ENCODE measurements at regions not wholly inside any gene's neighbourhood (a gene's known extent, or its start where the extent isn't known, plus 50 kb on each side); places are given as distances from the start of the nearest gene placed in this dataset.

- no peak overlapping the region for H3K4me3 ChIP-seq (ENCODE audit: low read depth, low read length)
- no peak for DNase-seq (ENCODE audit: low read depth)
- no peak for TF ChIP-seq CTCF (conservative IDR thresholded peaks at IDR 0.05; ENCODE audit: low read depth, low read length)
Measured at GRCh38 chr3:141418751-141419150, 50.4 kb downstream of the ZBTB38 start.

GRCh38 chr3:141419946-141420345, 51.6 kb downstream of the ZBTB38 start:
- no peak for TF ChIP-seq CTCF (conservative IDR thresholded peaks at IDR 0.05; ENCODE audit: low read depth, low read length)
- no peak overlapping the region for H3K4me3 ChIP-seq (ENCODE audit: low read depth, low read length)
- DNase-seq (ENCODE audit: low read depth), result no peak

- H3K4me3 ChIP-seq (ENCODE audit: low read depth, low read length), result no peak overlapping the region
- no peak for TF ChIP-seq CTCF (conservative IDR thresholded peaks at IDR 0.05; ENCODE audit: low read depth, low read length)
- no peak for DNase-seq (ENCODE audit: low read depth)
Measured at GRCh38 chr3:141421186-141421585, 52.9 kb downstream of the ZBTB38 start.

- TF ChIP-seq CTCF (conservative IDR thresholded peaks at IDR 0.05; ENCODE audit: low read depth, low read length), result no peak
- peak; percentile 70 for DNase-seq (ENCODE audit: low read depth)
- no peak overlapping the region for H3K4me3 ChIP-seq (ENCODE audit: low read depth, low read length)
Measured at GRCh38 chr3:141421639-141422319, 53.5 kb downstream of the ZBTB38 start.

- H3K4me3 ChIP-seq (ENCODE audit: low read depth, low read length), result no peak overlapping the region
- TF ChIP-seq CTCF (conservative IDR thresholded peaks at IDR 0.05; ENCODE audit: low read depth, low read length), result no peak
- no peak for DNase-seq (ENCODE audit: low read depth)
Measured at GRCh38 chr3:141422961-141423582, 54.8 kb downstream of the ZBTB38 start.

- no peak overlapping the region for H3K4me3 ChIP-seq (ENCODE audit: low read depth, low read length)
- DNase-seq (ENCODE audit: low read depth), result no peak
- no peak for TF ChIP-seq CTCF (conservative IDR thresholded peaks at IDR 0.05; ENCODE audit: low read depth, low read length)
Measured at GRCh38 chr3:141425523-141426233, 57.4 kb downstream of the ZBTB38 start.

All from choroid plexus epithelial cell (primary cell).